Cerebellar nuclear complex (tissue), 1 donor: ENCODE measurements at regions not wholly inside any gene's neighbourhood (a gene's known extent, or its start where the extent isn't known, plus 50 kb on each side); places are given as distances from the start of the nearest gene placed in this dataset.
"Not testable (repeated sequence)": the region's sequence is repeated elsewhere in the genome, so short reads cannot be mapped to it uniquely, and the experiment has no call there.

Experiments used
- DNase-seq, 2 experiments: peaks; one replicate each; lab custom pipeline; 2025; lab: John Stamatoyannopoulos, UW

- DNase-seq: no peak
Measured at GRCh38 chr7:79552463-79552862, 99.0 kb upstream of the MAGI2 start.

DNA sequence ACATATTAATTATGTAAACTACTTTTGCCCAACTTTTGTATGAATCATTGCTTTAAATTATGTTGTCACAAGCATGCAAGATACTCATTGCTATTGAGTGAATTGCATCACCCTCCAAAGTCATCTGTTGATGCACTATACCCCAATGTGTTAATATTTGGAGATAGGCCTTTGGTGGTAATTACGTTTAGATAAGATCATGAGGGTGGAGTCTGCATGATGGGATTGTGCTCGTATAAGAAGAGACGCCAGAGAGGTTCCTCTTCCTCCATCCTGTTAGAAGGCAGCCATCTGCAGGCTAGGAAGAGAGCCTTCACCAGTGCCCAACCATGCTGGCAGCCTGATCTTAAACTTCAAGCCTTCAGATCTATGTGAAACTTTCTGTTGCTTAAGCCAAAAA is 95.3 kb upstream of the MAGI2 start:
- no peak for DNase-seq

GRCh38 chr7:79547132-79547531 is 93.7 kb upstream of the MAGI2 start:
- DNase-seq: no peak

DNA sequence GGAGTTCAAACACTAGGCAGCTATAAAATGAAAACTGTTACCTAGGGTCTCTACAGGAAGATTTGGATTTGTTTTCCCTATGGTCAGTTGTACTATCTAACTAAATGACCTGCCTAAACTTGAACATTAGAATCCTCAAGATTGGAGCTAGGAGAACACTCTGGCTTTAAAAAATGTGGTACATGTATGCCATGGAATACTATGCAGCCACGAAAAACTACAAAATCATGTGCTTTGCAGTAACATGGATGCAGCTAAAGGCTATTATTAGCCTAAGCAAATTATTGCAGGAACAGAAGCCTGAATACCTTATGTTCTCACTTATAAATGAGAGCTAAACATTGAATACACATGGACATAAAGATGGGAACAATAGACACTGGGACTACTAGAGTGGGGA is 87.1 kb upstream of the MAGI2 start:
- no peak for DNase-seq

DNA sequence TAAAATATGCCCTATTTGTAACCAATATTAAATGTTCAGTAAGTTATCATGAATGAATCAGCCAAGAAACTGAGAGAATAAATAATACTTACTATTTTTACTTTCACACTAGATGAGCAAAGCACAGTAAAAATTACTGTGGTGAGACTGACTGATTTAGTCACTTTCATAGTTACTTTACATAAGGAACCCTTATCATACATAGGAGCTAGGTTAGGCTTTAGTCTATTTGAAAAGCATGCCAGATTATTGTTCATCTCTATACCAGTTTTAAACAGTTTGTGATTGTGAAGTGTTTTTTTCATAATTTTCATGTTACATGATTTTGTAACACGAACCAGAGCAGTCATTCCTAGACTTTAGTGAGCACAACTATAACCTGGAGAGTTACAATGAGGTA is 80.7 kb upstream of the MAGI2 start:
- DNase-seq: no peak

GRCh38 chr7:79531905-79532664 is 78.6 kb upstream of the MAGI2 start:
- DNase-seq: no peak

- DNase-seq: no peak
Measured at GRCh38 chr7:79531116-79531515, 77.6 kb upstream of the MAGI2 start.

DNA sequence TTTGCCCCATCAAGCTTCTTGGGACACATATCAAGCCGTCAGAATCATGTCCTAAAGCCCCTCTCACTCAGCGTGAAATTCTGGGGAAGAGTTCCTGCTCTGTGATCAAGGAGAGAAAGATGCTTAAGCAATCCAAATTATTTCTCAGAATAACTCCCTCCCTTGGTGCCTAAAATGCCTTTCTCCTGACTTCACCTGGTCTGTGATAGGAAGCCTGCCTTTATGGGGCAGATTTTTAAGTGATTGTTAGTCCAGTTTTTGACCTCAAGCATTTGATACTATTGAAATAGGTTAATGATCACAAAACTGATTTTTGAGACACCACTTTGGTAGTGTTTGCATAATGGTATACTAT is 76.4 kb upstream of the MAGI2 start:
- no peak for DNase-seq

DNA sequence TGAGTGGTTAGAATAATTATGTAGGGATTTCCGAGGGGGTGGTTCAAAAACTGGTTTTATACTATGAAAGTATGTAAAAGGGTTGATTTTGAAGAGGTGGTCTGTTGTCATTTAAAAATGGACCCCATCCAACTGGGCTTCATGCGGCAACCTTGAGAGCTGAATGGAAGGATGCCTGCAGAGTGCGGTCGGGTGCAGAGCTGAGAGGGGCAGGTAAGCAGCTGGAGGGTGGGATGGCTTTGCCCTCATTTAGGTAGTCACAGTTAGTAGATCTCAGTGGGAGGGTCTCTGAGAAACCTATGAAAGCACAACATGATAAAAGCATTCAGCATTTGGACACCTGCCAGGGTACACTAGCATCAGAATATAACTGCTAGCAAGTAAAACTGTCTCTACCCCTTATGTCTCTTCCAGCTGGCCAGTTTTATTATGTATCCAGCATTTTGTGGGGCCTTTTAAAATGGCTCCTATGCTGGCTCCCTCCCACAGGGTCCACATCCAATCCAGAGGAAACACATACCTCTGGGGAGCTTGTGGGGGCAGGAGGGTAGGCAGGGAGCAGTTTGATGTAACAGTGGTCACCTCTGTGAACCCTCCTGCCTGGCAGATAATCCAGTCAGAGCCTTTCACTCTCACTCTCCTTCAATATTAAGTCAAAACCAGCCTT is 75.9 kb upstream of the MAGI2 start:
- DNase-seq: no peak

GRCh38 chr7:79528421-79528820 is 75.0 kb upstream of the MAGI2 start:
- no peak for DNase-seq

- DNase-seq: no peak
Measured at GRCh38 chr7:79524048-79524447, 70.6 kb upstream of the MAGI2 start.

GRCh38 chr7:79523436-79523835 is 70.0 kb upstream of the MAGI2 start:
- no peak for DNase-seq

DNA sequence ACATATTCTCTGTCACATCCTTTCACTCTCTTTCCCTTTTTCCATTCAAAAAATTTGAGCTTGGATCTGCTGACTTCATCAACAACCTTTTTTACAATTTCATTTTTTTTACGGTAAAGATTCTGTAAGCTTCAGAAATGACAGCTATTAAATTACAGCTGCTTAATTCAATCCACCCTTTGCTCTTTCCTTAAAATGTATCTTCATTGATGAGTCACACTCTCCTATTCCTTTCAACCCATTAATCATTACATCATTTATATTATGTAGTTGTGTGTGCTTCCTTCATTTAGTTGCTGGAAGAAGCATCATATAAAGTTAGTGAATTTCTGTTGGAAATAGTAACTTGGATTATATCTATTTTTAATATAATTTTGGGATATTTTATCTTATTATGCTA is 67.1 kb upstream of the MAGI2 start:
- DNase-seq: no peak

DNA sequence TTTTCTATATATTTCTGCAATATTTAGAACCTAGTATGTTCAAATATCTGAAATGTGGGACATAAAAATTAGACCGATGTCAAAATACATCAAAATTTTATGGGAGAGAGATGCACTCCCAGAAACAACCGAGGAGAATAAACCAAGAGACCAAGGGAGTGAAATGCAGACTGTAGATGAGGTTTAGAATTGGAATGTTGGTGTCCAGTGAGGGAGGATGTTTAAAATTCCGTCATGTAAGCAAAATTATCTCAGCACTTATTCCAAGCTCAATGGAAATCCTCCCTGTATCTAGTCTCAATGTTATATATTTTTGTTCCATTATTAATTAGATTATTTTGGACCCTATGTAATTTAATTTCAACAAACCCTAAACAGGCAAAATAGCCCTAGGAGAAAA is 61.9 kb upstream of the MAGI2 start:
- DNase-seq: no peak

- no peak for DNase-seq
Measured at GRCh38 chr7:79513261-79513660, 59.8 kb upstream of the MAGI2 start.

- DNase-seq: no peak
Measured at GRCh38 chr7:79512261-79512660, 58.8 kb upstream of the MAGI2 start.

GRCh38 chr7:79511056-79511455 is 57.6 kb upstream of the MAGI2 start:
- not testable (repeated sequence) for DNase-seq

DNA sequence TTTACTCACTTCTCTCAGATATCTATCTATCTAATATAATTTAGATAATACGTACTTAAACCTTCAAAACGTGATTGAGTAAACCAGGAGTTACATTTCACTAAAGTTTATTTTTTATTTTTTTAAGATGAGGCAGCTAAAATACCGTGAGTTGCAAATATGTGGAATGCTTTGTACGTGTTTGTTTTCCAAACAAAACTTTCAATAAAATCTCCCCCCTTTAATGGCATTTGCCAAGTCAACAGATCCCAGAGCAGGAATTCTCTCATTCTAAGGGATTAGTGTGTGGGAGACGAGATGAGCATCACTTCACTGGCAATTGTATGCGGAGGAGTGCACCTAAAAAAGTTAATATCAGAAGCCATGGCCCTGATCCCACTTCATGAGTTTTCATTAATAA is 53.7 kb upstream of the MAGI2 start:
- no peak for DNase-seq

- DNase-seq: no peak
Measured at GRCh38 chr7:79506481-79506880, 53.0 kb upstream of the MAGI2 start.

DNA sequence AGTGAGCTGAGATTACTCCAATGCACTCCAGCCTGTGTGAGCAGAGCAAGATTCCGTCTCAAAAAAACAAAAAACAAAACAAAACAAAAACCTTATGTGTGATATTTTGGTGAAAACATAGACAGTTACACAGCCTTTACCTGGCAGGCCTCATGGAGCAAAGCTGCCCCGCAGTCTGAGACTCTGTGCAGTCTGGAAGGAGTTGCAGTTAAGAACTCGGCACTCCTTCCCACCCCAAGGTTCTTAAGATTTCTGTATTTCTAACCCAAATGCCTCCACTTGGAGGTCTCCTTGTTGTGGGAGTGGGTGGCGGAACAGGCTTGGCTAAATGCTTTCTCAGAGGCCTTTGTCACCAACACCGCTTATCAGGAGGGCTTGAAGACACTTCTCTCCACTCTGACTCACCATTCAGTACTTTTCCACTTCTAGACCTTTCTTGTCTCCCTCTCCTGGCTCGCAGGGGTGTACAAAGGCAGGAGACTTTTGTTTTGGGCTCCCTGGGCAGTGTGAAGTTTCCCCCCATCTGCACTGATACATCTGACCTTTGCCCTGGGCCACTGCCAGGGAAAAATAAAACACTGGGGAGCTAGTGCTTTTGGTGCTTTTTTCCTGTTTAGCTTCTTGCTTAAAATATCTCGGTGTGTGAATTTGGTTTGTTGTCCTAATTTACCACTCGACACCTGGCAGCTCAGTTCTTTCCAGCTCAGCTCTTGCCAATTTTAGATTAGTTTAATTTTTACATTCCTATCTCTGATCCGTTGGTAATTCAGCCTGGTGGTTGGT is 51.3 kb upstream of the MAGI2 start:
- peak; percentile 70 to 85 for DNase-seq
